ENCODE measurements at regions not wholly inside any gene's neighbourhood (a gene's known extent, or its start where the extent isn't known, plus 50 kb on each side); places are given as distances from the start of the nearest gene placed in this dataset.

- no peak for TF ChIP-seq CTCF (IDR thresholded peaks at IDR 0.05)
- no peak for ATAC-seq (ENCODE audit: insufficient number of reproducible peaks, low FRiP score, low read depth)
- H3K27ac ChIP-seq: no peak overlapping the region
- H3K4me1 ChIP-seq (ENCODE audit: control insufficient read depth in 1 of 2, low read depth in 2 of 2): no peaks in the 10 kb centered on the region
- H3K4me3 ChIP-seq: no peak overlapping the region
- H3K9me3 ChIP-seq: no peaks in the 10 kb centered on the region
- no peak for DNase-seq (ENCODE audit: low spot score)
- H3K36me3 ChIP-seq: no peaks in the 10 kb centered on the region
- no peaks in the 10 kb centered on the region for H3K27me3 ChIP-seq (replicated peaks; ENCODE audit: insufficient read depth)
These were observed 244.2 kb downstream of the CBLN4 start for GRCh38 chr20:55761100-55761499.

- ATAC-seq (ENCODE audit: insufficient number of reproducible peaks, low FRiP score, low read depth): no peak
- Histone ChIP-seq H3K27ac (no peak overlapping the region), H3K27me3 (replicated peaks; ENCODE audit: insufficient read depth) (no peaks in the 10 kb centered on the region), H3K36me3 (no peaks in the 10 kb centered on the region), H3K4me1 (ENCODE audit: control insufficient read depth in 1 of 2, low read depth in 2 of 2) (no peaks in the 10 kb centered on the region), H3K9me3 (no peaks in the 10 kb centered on the region), H3K4me3 (no peak overlapping the region)
- TF ChIP-seq CTCF (IDR thresholded peaks at IDR 0.05): no peak
- no peak for DNase-seq (ENCODE audit: low spot score)
These were observed 244.7 kb downstream of the CBLN4 start for GRCh38 chr20:55760586-55760985.

- no peaks in the 10 kb centered on the region for H3K4me1 ChIP-seq (ENCODE audit: control insufficient read depth in 1 of 2, low read depth in 2 of 2)
- ATAC-seq (ENCODE audit: insufficient number of reproducible peaks, low FRiP score, low read depth) (no peak), DNase-seq (ENCODE audit: low spot score) (no peak)
- H3K27me3 ChIP-seq (replicated peaks; ENCODE audit: insufficient read depth): no peaks in the 10 kb centered on the region
- no peaks in the 10 kb centered on the region for H3K9me3 ChIP-seq
- TF ChIP-seq CTCF (IDR thresholded peaks at IDR 0.05): no peak
- H3K4me3 ChIP-seq: no peak overlapping the region
- no peaks in the 10 kb centered on the region for H3K36me3 ChIP-seq
- no peak overlapping the region for H3K27ac ChIP-seq
These were observed 249.5 kb downstream of the CBLN4 start for GRCh38 chr20:55755861-55756260.

- ATAC-seq (ENCODE audit: insufficient number of reproducible peaks, low FRiP score, low read depth) (no peak), DNase-seq (ENCODE audit: low spot score) (no peak)
- H3K4me3 ChIP-seq: no peak overlapping the region
- no peaks in the 10 kb centered on the region for H3K27me3 ChIP-seq (replicated peaks; ENCODE audit: insufficient read depth)
- H3K9me3 ChIP-seq: no peaks in the 10 kb centered on the region
- no peaks in the 10 kb centered on the region for H3K36me3 ChIP-seq
- no peaks in the 10 kb centered on the region for H3K4me1 ChIP-seq (ENCODE audit: control insufficient read depth in 1 of 2, low read depth in 2 of 2)
- no peak for TF ChIP-seq CTCF (IDR thresholded peaks at IDR 0.05)
- no peak overlapping the region for H3K27ac ChIP-seq
These were observed 249.9 kb downstream of the CBLN4 start for GRCh38 chr20:55755411-55755810.

GRCh38 chr20:55746723-55747122 lies 258.6 kb downstream of the CBLN4 start:
- no peaks in the 10 kb centered on the region for H3K27me3 ChIP-seq (replicated peaks; ENCODE audit: insufficient read depth)
- no peaks in the 10 kb centered on the region for H3K4me1 ChIP-seq (ENCODE audit: control insufficient read depth in 1 of 2, low read depth in 2 of 2)
- no peak for TF ChIP-seq CTCF (IDR thresholded peaks at IDR 0.05)
- ATAC-seq (ENCODE audit: insufficient number of reproducible peaks, low FRiP score, low read depth): no peak
- H3K27ac ChIP-seq: no peak overlapping the region
- H3K4me3 ChIP-seq: no peak overlapping the region
- H3K9me3 ChIP-seq: no peaks in the 10 kb centered on the region
- no peaks in the 10 kb centered on the region for H3K36me3 ChIP-seq
- no peak for DNase-seq (ENCODE audit: low spot score)
